Sigmoid colon (tissue), 6 donors: ENCODE measurements at regions not wholly inside any gene's neighbourhood (a gene's known extent, or its start where the extent isn't known, plus 50 kb on each side); places are given as distances from the start of the nearest gene placed in this dataset.

Source experiments
- DNase-seq: peaks from one replicate; pipeline ENCODE4 v3.0.0-alpha.2; 2019
- H3K27ac ChIP-seq, 4 donors: fragments of 200-600 bp; sonication (generic); one replicate each; pipeline ENCODE4 v1.5.1; 2016 to 2019; ENCODE audit warnings: mild to moderate bottlenecking in 1 of 4
- H3K27me3 ChIP-seq, 3 donors: fragments of 200-600 bp; sonication (generic); one replicate each; pipeline ENCODE4 v1.5.1; 2019; ENCODE audit warnings: mild to moderate bottlenecking in 1 of 3
- H3K36me3 ChIP-seq, 4 donors: fragments of 200-600 bp; sonication (generic); one replicate each; pipeline ENCODE4 v1.5.1; 2016 to 2019
- H3K4me1 ChIP-seq, 4 donors: fragments of 200-600 bp; sonication (generic); one replicate each; pipeline ENCODE4 v1.5.1; 2017 to 2019
- H3K4me3 ChIP-seq, 4 donors: fragments of 200-600 bp; sonication (generic); one replicate each; pipeline ENCODE4 v1.5.1; 2017 to 2019; ENCODE audit warnings: mild to moderate bottlenecking in 2 of 4, moderate library complexity in 1 of 4
- H3K9me3 ChIP-seq, 4 donors: fragments of 200-600 bp in 3 of 4; sonication (generic) in 3 of 4; one replicate each; pipeline versions ENCODE4 v1.5.1 to v1.6.1; 2013 to 2019
- CTCF ChIP-seq, 4 experiments: fragments of 450-650 bp in 3 of 4; fragments of 200-600 bp in 1 of 4; IDR thresholded peaks; one replicate each; pipeline ENCODE4 v1.5.1; 2016 to 2019; ENCODE audit warnings: antibody characterized with exemption in 4 of 4, mild to moderate bottlenecking in 3 of 4, moderate library complexity in 2 of 4
- EP300 ChIP-seq, 4 donors: sonication (generic); formaldehyde crosslinking; IDR thresholded peaks; one replicate each; pipeline ENCODE4 v1.6.1; 2017; ENCODE audit warnings: antibody characterized with exemption in 4 of 4
- POLR2A ChIP-seq, 2 donors: fragments of 450-650 bp; IDR thresholded peaks; one replicate each; pipeline ENCODE4 v1.6.1; 2016; ENCODE audit warnings: antibody characterized with exemption in 2 of 2, mild to moderate bottlenecking in 2 of 2, moderate library complexity in 2 of 2
- POLR2AphosphoS5 ChIP-seq, 4 donors: sonication (generic); formaldehyde crosslinking; IDR thresholded peaks; one replicate each; pipeline ENCODE4 v1.6.1; 2017; ENCODE audit warnings: antibody characterized with exemption in 4 of 4
- WGBS, 2 donors: extraction: QIAGEN DNeasy Blood & Tissue Kit; methylation state at CpG; one replicate each; pipeline ENCODE4 v1.1.7; 2013; 5-methylcytosine and 5-hydroxymethylcytosine counted together
- intact Hi-C: fragments of 100-400 bp; cut with DNase I; formaldehyde crosslinking; loops from one replicate; pipeline ENCODE4 v1.15.1; 2023
- donor health status: healthy with polysubstance abuse.
- donor health status: healthy.

- TF ChIP-seq EP300 (IDR thresholded peaks at IDR 0.05) (no peak), POLR2AphosphoS5 (IDR thresholded peaks at IDR 0.05) (no peak), POLR2A (IDR thresholded peaks at IDR 0.05) (no peak), CTCF (IDR thresholded peaks at IDR 0.05) (no peak)
- Histone ChIP-seq H3K9me3 (no peaks in the 10 kb centered on the region), H3K4me1 (peaks cover 0 to 4% (median 0%) of the 10 kb centered on the region in 4 donors), H3K4me3 (no peak overlapping the region), H3K27ac (no peak overlapping the region), H3K27me3 (peaks cover 0 to 83% (median 4%) of the 10 kb centered on the region in 3 donors), H3K36me3 (no peaks in the 10 kb centered on the region)
- intact Hi-C loops, result loop anchor here (5.0 kb wide), 1 partner anchor 557 kb away; no protein-coding TSS in a partner anchor
- DNase-seq, result no peak
- 18 to 40% methylated on average over 4 of the region's 4 CpGs for WGBS, 2 donors
Measured at GRCh38 chr2:222055328-222055727, 243.5 kb downstream of the PAX3 start.

GRCh38 chr2:222054813-222055212 lies 244.0 kb downstream of the PAX3 start:
- peaks cover 0 to 80% (median 4%) of the 10 kb centered on the region in 3 donors for H3K27me3 ChIP-seq
- intact Hi-C loops, result loop anchor here (5.0 kb wide), 1 partner anchor 557 kb away; no protein-coding TSS in a partner anchor
- no peaks in the 10 kb centered on the region for H3K9me3 ChIP-seq
- no peak overlapping the region for H3K27ac ChIP-seq
- WGBS, 2 donors, result 20 to 43% methylated on average over 3 of the region's 3 CpGs
- no peak overlapping the region for H3K4me3 ChIP-seq
- peaks cover 0 to 4% (median 0%) of the 10 kb centered on the region in 4 donors for H3K4me1 ChIP-seq
- H3K36me3 ChIP-seq, result no peaks in the 10 kb centered on the region
- no peak for TF ChIP-seq POLR2A (IDR thresholded peaks at IDR 0.05)
- no peak for TF ChIP-seq CTCF (IDR thresholded peaks at IDR 0.05)
- TF ChIP-seq POLR2AphosphoS5 (IDR thresholded peaks at IDR 0.05), result no peak
- TF ChIP-seq EP300 (IDR thresholded peaks at IDR 0.05), result no peak
- no peak for DNase-seq

GRCh38 chr2:222052934-222053367 lies 245.8 kb downstream of the PAX3 start:
- Histone ChIP-seq H3K36me3 (no peaks in the 10 kb centered on the region), H3K4me1 (peaks cover 0 to 4% (median 0%) of the 10 kb centered on the region in 4 donors), H3K9me3 (no peaks in the 10 kb centered on the region), H3K27ac (no peak overlapping the region), H3K4me3 (no peak overlapping the region), H3K27me3 (peaks cover 0 to 70% (median 4%) of the 10 kb centered on the region in 3 donors)
- DNase-seq, result no peak
- intact Hi-C loops, result no loop called here
- WGBS, 2 donors, result 2 to 5% methylated on average over 9 of the region's 9 CpGs
- TF ChIP-seq POLR2A (IDR thresholded peaks at IDR 0.05) (no peak), POLR2AphosphoS5 (IDR thresholded peaks at IDR 0.05) (no peak), EP300 (IDR thresholded peaks at IDR 0.05) (no peak), CTCF (IDR thresholded peaks at IDR 0.05) (no peak)

- no peak for DNase-seq
- H3K27me3 ChIP-seq, result peaks cover 0 to 53% (median 4%) of the 10 kb centered on the region in 3 donors
- H3K4me3 ChIP-seq, result no peak overlapping the region
- no peaks in the 10 kb centered on the region for H3K9me3 ChIP-seq
- WGBS, 2 donors, result 53 to 90% methylated on average over 4 of the region's 4 CpGs
- H3K4me1 ChIP-seq, result no peaks in the 10 kb centered on the region
- intact Hi-C loops, result no loop called here
- H3K27ac ChIP-seq, result no peak overlapping the region
- TF ChIP-seq POLR2AphosphoS5 (IDR thresholded peaks at IDR 0.05), result no peak
- no peak for TF ChIP-seq EP300 (IDR thresholded peaks at IDR 0.05)
- TF ChIP-seq POLR2A (IDR thresholded peaks at IDR 0.05), result no peak
- TF ChIP-seq CTCF (IDR thresholded peaks at IDR 0.05), result no peak
- no peaks in the 10 kb centered on the region for H3K36me3 ChIP-seq
Measured at GRCh38 chr2:222050981-222051380, 247.8 kb downstream of the PAX3 start.

- Histone ChIP-seq H3K4me1 (no peaks in the 10 kb centered on the region), H3K36me3 (no peaks in the 10 kb centered on the region), H3K27me3 (peaks cover 0 to 43% (median 4%) of the 10 kb centered on the region in 3 donors), H3K27ac (no peak overlapping the region), H3K9me3 (no peaks in the 10 kb centered on the region), H3K4me3 (no peak overlapping the region)
- TF ChIP-seq POLR2AphosphoS5 (IDR thresholded peaks at IDR 0.05) (no peak), POLR2A (IDR thresholded peaks at IDR 0.05) (no peak), EP300 (IDR thresholded peaks at IDR 0.05) (no peak), CTCF (IDR thresholded peaks at IDR 0.05) (no peak)
- intact Hi-C loops, result no loop called here
- WGBS, 2 donors, result 77 to 88% methylated on average over 3 of the region's 3 CpGs
- no peak for DNase-seq
Measured at GRCh38 chr2:222049946-222050345, 248.9 kb downstream of the PAX3 start.
